K562 (cell line): ENCODE measurements at regions not wholly inside any gene's neighbourhood (a gene's known extent, or its start where the extent isn't known, plus 50 kb on each side); places are given as distances from the start of the nearest gene placed in this dataset.

Experiments
- ATAC-seq: fragments of 200-7000 bp; cut with Tn5 transposase; 3 replicates; pipeline ENCODE4 v1.9.1; 2020; ENCODE audit warnings: moderate library complexity
- BruUV-seq: library from RNA; stranded (reverse); fragments of 400-500 nt; replicated peaks from 2 replicates; lab custom pipeline; 2021; lab: Mats Ljungman, UMichigan
- CTCF ChIA-PET: fragments of 300-600 bp; formaldehyde crosslinking; extraction: SDS; loops from one replicate; lab custom pipeline; 2021; ENCODE audit warnings: low intra/inter-chr PET ratio; lab: Yijun Ruan, JAX
- POLR2A ChIA-PET: fragments of 300-600, 350-650 bp; sonication (Branson Sonifier 250); formaldehyde crosslinking; extraction: SDS; loops from one replicate; lab custom pipeline; 2021; ENCODE audit warnings: antibody characterized with exemption, inconsistent platforms; lab: Yijun Ruan, JAX
- DNase-seq, 4 experiments: peaks; one replicate each; pipeline versions ENCODE4 v3.0.0 to v3.0.0-alpha.2; 2011 to 2018; ENCODE audit warnings: low spot score in 3 of 4, mixed read lengths in 3 of 4; ENCODE audit errors: extremely low read depth in 1 of 4
- FAIRE-seq: peaks from 2 replicates; lab custom pipeline; 2011; peaks lifted over from hg19 to GRCh38; lab: Jason Lieb, UNC
- H2AFZ ChIP-seq: 2 replicates; pipeline ENCODE4 v1.6.0; 2011; ENCODE audit warnings: low read depth, low read length, control low read depth, inconsistent platforms
- H3K27ac ChIP-seq: fragments of 200-600 bp; 3 replicates; pipeline ENCODE4 v1.8.0; 2011; ENCODE audit warnings: low read depth, mild to moderate bottlenecking, control low read depth, inconsistent platforms, low read length, moderate library complexity, mixed read lengths; ENCODE audit errors: extremely low read depth
- H3K27me3 ChIP-seq, 2 experiments: fragments of 300-600 bp in 1 of 2; 2 replicates in 1 of 2; 3 replicates in 1 of 2; pipeline versions ENCODE4 v1.6.0 to v1.8.0; 2011; ENCODE audit warnings: inconsistent platforms in 2 of 2, low read length in 2 of 2, mild to moderate bottlenecking in 1 of 2, mixed read lengths in 1 of 2, moderate library complexity in 1 of 2; ENCODE audit not compliant: control insufficient read depth in 2 of 2, insufficient read depth in 2 of 2
- H3K36me3 ChIP-seq: fragments of 300-600 bp; 3 replicates; pipeline ENCODE4 v1.8.0; 2011; ENCODE audit warnings: mild to moderate bottlenecking, low read length, inconsistent platforms; ENCODE audit not compliant: control insufficient read depth, insufficient read depth
- H3K4me1 ChIP-seq, 2 experiments: fragments of 200-600 bp in 1 of 2; replicated peaks in 1 of 2; 2 replicates in 1 of 2; 3 replicates in 1 of 2; pipeline versions ENCODE4 v1.5.1 to v1.8.0; 2011; ENCODE audit warnings: inconsistent platforms in 2 of 2, low read length in 2 of 2, mild to moderate bottlenecking in 1 of 2, mixed read lengths in 1 of 2, moderate library complexity in 1 of 2; ENCODE audit not compliant: control insufficient read depth in 2 of 2, insufficient read depth in 2 of 2
- H3K4me2 ChIP-seq: 2 replicates; pipeline ENCODE4 v1.6.1; 2011; ENCODE audit warnings: low read length, control low read depth, inconsistent platforms, mixed read lengths; ENCODE audit not compliant: insufficient read depth
- H3K4me3 ChIP-seq: fragments of 200-600 bp; sonication (generic), shearing (Covaris generic); 2 replicates; pipeline ENCODE4 v1.5.1; 2016; ENCODE audit warnings: control low read depth, inconsistent platforms
- H3K79me2 ChIP-seq: fragments of 200-600 bp; 3 replicates; pipeline ENCODE4 v1.8.0; 2011; ENCODE audit warnings: low read length, inconsistent platforms; ENCODE audit not compliant: control insufficient read depth, insufficient read depth
- H3K9ac ChIP-seq, 2 experiments: 2 replicates each; pipeline versions ENCODE4 v1.6.0 to v1.6.1; 2011; ENCODE audit warnings: low read depth in 2 of 2, low read length in 2 of 2, control low read depth in 1 of 2, inconsistent platforms in 1 of 2, mild to moderate bottlenecking in 1 of 2, mixed read lengths in 1 of 2; ENCODE audit not compliant: insufficient read depth in 1 of 2
- H3K9me1 ChIP-seq: one replicate; pipeline ENCODE4 v1.6.0; 2011; ENCODE audit warnings: inconsistent platforms, mild to moderate bottlenecking, low read length, moderate library complexity; ENCODE audit not compliant: control insufficient read depth, insufficient read depth
- H3K9me3 ChIP-seq: replicated peaks from 2 replicates; pipeline ENCODE4 v1.5.1; 2011; ENCODE audit warnings: low read depth, low read length, inconsistent platforms; ENCODE audit not compliant: control insufficient read depth, insufficient read depth
- H4K20me1 ChIP-seq: replicated peaks from 2 replicates; pipeline ENCODE4 v1.6.1; 2011; ENCODE audit warnings: low read length, inconsistent platforms, mixed read lengths; ENCODE audit not compliant: control insufficient read depth, insufficient read depth
- BDP1 ChIP-seq: IDR thresholded peaks from 3 replicates; pipeline ENCODE4 v1.6.1; 2011; ENCODE audit not compliant: insufficient read length, insufficient read depth
- DACH1 ChIP-seq: fragments of 450-650 bp; IDR thresholded peaks from 2 replicates; pipeline ENCODE4 v1.6.1; 2018; ENCODE audit not compliant: partially characterized antibody
- FOXJ2 ChIP-seq: fragments of 200-800 bp; sonication (Bioruptor generic); IDR thresholded peaks from 2 replicates; pipeline ENCODE4 v1.6.1; 2016; ENCODE audit warnings: missing genetic modification characterization, missing compliant biosample characterization
- GABPA ChIP-seq: fragments of 200-800 bp; sonication (Bioruptor generic); conservative IDR thresholded peaks from 2 replicates; pipeline ENCODE4 v1.6.1; 2016; ENCODE audit warnings: low read depth, missing genetic modification characterization, missing compliant biosample characterization
- REST ChIP-seq, 2 experiments: fragments of 450-650 bp; formaldehyde crosslinking in 1 of 2; IDR thresholded peaks; 2 replicates each; pipeline versions ENCODE4 v1.4.0 to v1.6.1; 2014 to 2020; ENCODE audit warnings: mild to moderate bottlenecking in 2 of 2, borderline replicate concordance in 1 of 2, low read depth in 1 of 2
- SMARCE1 ChIP-seq: fragments of 450-650 bp; IDR thresholded peaks from 2 replicates; pipeline ENCODE4 v1.7.1; 2016; ENCODE audit warnings: mild to moderate bottlenecking
- TSHZ1 ChIP-seq: fragments of 250-450 bp; sonication (Bioruptor Pico); IDR thresholded peaks from 2 replicates; pipeline ENCODE4 v1.4.0; 2020; ENCODE audit warnings: mild to moderate bottlenecking, moderate library complexity
- ZNF76 ChIP-seq: fragments of 250-450 bp; sonication (Bioruptor Pico); IDR thresholded peaks from 2 replicates; pipeline ENCODE4 v1.4.0; 2020; ENCODE audit warnings: mild to moderate bottlenecking, moderate library complexity, borderline replicate concordance
- WGBS: fragments of 100-300 bp; shearing (Covaris generic); methylation state at CpG from one replicate; pipeline ENCODE4 v1.1.6; 2016; ENCODE audit warnings: low coverage, mixed read lengths; ENCODE audit not compliant: insufficient coverage; ENCODE audit errors: missing lambda C conversion rate; 5-methylcytosine and 5-hydroxymethylcytosine counted together
- in situ Hi-C: fragments of 300-500 bp; cut with MboI; formaldehyde crosslinking; loops from 4 replicates; pipeline ENCODE4 v1.15.0; 2018; ENCODE audit warnings: inconsistent platforms, mixed read lengths
- intact Hi-C: fragments of 100-400 bp; cut with micrococcal nuclease; formaldehyde crosslinking; loops from 2 replicates; pipeline ENCODE4 v1.14.2; 2022

GRCh38 chr10:20662742-20663141 is 234.4 kb downstream of the NEBL start (continued):
- no peak for TF ChIP-seq REST (IDR thresholded peaks at IDR 0.05; ENCODE audit: borderline replicate concordance)
- no peak for TF ChIP-seq REST (CRISPR knock-in tag; IDR thresholded peaks at IDR 0.05; ENCODE audit: low read depth)

- in situ Hi-C loops = no loop called here
- no peak for ATAC-seq
- WGBS = 0% methylated on average over 2 of the region's 2 CpGs
- POLR2A ChIA-PET = no interaction called here
- H3K27me3 ChIP-seq = no peaks in the 10 kb centered on the region
- no peaks in the 10 kb centered on the region for H3K9me3 ChIP-seq
- no peak overlapping the region for H3K4me2 ChIP-seq
- H3K9ac ChIP-seq = no peak overlapping the region
- H2AFZ ChIP-seq = no peak overlapping the region
- no peaks in the 10 kb centered on the region for H3K79me2 ChIP-seq
- FAIRE-seq = no peak
- no peaks in the 10 kb centered on the region for H3K36me3 ChIP-seq
- H3K9me1 ChIP-seq = no peaks in the 10 kb centered on the region
- H3K4me1 ChIP-seq = no peaks in the 10 kb centered on the region
- CTCF ChIA-PET = no interaction called here
- H3K4me3 ChIP-seq = no peak overlapping the region
- no TSS peak for BruUV-seq
- no peaks in the 10 kb centered on the region for H4K20me1 ChIP-seq
- intact Hi-C loops = no loop called here
- DNase-seq = no peak
- no peak overlapping the region for H3K27ac ChIP-seq
- no peak for TF ChIP-seq FOXJ2
- TF ChIP-seq BDP1 = no peak
- no peak for TF ChIP-seq SMARCE1
- no peak for TF ChIP-seq TSHZ1
- TF ChIP-seq DACH1 = no peak
- TF ChIP-seq ZNF76 = no peak
- no peak for TF ChIP-seq GABPA (tag)
Measured at GRCh38 chr10:20659225-20659624, 237.9 kb downstream of the NEBL start.
